H1 (cell line): ENCODE measurements at regions not wholly inside any gene's neighbourhood (a gene's known extent, or its start where the extent isn't known, plus 50 kb on each side); places are given as distances from the start of the nearest gene placed in this dataset.

ENCODE experiments used
- CBX5 ChIP-seq: fragments of 300-800, 300-1000 bp; sonication (generic); IDR thresholded peaks from 2 replicates; pipeline ENCODE4 v1.7.1; 2016; ENCODE audit warnings: antibody characterized with exemption, low read length, low read depth
- FOSL1 ChIP-seq: IDR thresholded peaks from 2 replicates; pipeline ENCODE4 v1.6.1; 2011; ENCODE audit warnings: mild to moderate bottlenecking, low read depth, low read length, moderate library complexity; ENCODE audit not compliant: insufficient read depth
- HDAC2 ChIP-seq, 2 experiments: fragments of 300-600 bp in 1 of 2; sonication (generic) in 1 of 2; IDR thresholded peaks; 2 replicates each; pipeline ENCODE4 v1.6.1; 2011 to 2012; ENCODE audit warnings: low read depth in 2 of 2, low read length in 2 of 2, mild to moderate bottlenecking in 2 of 2, moderate library complexity in 2 of 2, borderline replicate concordance in 1 of 2, inconsistent platforms in 1 of 2
- MAFK ChIP-seq: IDR thresholded peaks from 2 replicates; pipeline ENCODE4 v1.6.1; 2012; ENCODE audit warnings: low read depth, mild to moderate bottlenecking, improper control_type of control experiment, low read length
- SIX5 ChIP-seq: IDR thresholded peaks from 2 replicates; pipeline ENCODE4 v1.6.1; 2011; ENCODE audit warnings: mild to moderate bottlenecking, low read depth, low read length
- TBP ChIP-seq: IDR thresholded peaks from 2 replicates; pipeline ENCODE4 v1.6.1; 2011; ENCODE audit warnings: low read depth, low read length, improper control_type of control experiment
- TF ChIP-seq, protein P1 (sequence below): fragments of 300-600 bp; sonication (generic); IDR thresholded peaks from 2 replicates; pipeline ENCODE4 v1.7.1; 2012; ENCODE audit warnings: low read length, moderate library complexity, mild to moderate bottlenecking, inconsistent platforms; ENCODE audit not compliant: insufficient replicate concordance
- TF ChIP-seq, protein P2 (sequence below), 3 experiments: IDR thresholded peaks; 1 replicate in 2 of 3; 2 replicates in 1 of 3; pipeline versions ENCODE4 v1.5.1 to v1.6.1; 2011; ENCODE audit warnings: low read length in 3 of 3, mild to moderate bottlenecking in 3 of 3, inconsistent platforms in 2 of 3, low read depth in 1 of 3, moderate library complexity in 1 of 3; ENCODE audit not compliant: insufficient read depth in 1 of 3; ENCODE audit errors: control extremely low read depth in 1 of 3

DNA sequence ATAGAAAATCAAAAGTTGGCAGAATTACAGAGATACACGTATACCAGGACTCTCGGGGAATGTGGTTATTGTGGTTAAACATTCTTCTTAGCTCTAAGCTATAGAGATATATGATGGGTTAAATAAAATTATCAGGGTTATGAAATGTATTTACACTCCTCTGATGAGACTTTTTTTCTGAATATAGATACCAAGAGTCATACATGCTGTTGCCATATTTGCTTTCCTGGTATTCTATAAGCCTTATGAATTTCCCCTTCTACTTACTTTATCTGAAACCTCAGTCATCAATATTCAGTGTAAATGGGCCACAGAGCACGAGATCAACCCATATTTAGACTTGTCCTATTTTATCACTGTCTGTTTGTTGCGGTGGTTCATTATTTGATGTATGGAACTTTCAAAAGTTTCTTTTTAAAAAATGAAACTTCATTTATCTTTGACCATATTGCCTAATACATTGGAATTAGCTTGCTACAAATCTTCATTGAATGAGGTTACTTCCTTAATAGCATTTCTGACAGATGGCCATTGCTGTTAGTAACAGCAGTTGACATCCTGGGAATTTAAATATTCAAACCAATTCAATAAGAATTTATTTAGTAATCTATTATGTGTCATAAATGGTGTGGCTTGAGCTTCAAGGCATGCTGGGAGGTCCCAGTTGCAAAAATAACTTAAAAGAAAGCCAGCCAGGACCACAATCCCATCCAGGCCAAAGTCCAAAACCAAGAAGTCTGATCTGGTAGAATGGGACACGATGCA is 393.5 kb downstream of the PCNX1 start (continued):
- TF ChIP-seq, protein P1, sequence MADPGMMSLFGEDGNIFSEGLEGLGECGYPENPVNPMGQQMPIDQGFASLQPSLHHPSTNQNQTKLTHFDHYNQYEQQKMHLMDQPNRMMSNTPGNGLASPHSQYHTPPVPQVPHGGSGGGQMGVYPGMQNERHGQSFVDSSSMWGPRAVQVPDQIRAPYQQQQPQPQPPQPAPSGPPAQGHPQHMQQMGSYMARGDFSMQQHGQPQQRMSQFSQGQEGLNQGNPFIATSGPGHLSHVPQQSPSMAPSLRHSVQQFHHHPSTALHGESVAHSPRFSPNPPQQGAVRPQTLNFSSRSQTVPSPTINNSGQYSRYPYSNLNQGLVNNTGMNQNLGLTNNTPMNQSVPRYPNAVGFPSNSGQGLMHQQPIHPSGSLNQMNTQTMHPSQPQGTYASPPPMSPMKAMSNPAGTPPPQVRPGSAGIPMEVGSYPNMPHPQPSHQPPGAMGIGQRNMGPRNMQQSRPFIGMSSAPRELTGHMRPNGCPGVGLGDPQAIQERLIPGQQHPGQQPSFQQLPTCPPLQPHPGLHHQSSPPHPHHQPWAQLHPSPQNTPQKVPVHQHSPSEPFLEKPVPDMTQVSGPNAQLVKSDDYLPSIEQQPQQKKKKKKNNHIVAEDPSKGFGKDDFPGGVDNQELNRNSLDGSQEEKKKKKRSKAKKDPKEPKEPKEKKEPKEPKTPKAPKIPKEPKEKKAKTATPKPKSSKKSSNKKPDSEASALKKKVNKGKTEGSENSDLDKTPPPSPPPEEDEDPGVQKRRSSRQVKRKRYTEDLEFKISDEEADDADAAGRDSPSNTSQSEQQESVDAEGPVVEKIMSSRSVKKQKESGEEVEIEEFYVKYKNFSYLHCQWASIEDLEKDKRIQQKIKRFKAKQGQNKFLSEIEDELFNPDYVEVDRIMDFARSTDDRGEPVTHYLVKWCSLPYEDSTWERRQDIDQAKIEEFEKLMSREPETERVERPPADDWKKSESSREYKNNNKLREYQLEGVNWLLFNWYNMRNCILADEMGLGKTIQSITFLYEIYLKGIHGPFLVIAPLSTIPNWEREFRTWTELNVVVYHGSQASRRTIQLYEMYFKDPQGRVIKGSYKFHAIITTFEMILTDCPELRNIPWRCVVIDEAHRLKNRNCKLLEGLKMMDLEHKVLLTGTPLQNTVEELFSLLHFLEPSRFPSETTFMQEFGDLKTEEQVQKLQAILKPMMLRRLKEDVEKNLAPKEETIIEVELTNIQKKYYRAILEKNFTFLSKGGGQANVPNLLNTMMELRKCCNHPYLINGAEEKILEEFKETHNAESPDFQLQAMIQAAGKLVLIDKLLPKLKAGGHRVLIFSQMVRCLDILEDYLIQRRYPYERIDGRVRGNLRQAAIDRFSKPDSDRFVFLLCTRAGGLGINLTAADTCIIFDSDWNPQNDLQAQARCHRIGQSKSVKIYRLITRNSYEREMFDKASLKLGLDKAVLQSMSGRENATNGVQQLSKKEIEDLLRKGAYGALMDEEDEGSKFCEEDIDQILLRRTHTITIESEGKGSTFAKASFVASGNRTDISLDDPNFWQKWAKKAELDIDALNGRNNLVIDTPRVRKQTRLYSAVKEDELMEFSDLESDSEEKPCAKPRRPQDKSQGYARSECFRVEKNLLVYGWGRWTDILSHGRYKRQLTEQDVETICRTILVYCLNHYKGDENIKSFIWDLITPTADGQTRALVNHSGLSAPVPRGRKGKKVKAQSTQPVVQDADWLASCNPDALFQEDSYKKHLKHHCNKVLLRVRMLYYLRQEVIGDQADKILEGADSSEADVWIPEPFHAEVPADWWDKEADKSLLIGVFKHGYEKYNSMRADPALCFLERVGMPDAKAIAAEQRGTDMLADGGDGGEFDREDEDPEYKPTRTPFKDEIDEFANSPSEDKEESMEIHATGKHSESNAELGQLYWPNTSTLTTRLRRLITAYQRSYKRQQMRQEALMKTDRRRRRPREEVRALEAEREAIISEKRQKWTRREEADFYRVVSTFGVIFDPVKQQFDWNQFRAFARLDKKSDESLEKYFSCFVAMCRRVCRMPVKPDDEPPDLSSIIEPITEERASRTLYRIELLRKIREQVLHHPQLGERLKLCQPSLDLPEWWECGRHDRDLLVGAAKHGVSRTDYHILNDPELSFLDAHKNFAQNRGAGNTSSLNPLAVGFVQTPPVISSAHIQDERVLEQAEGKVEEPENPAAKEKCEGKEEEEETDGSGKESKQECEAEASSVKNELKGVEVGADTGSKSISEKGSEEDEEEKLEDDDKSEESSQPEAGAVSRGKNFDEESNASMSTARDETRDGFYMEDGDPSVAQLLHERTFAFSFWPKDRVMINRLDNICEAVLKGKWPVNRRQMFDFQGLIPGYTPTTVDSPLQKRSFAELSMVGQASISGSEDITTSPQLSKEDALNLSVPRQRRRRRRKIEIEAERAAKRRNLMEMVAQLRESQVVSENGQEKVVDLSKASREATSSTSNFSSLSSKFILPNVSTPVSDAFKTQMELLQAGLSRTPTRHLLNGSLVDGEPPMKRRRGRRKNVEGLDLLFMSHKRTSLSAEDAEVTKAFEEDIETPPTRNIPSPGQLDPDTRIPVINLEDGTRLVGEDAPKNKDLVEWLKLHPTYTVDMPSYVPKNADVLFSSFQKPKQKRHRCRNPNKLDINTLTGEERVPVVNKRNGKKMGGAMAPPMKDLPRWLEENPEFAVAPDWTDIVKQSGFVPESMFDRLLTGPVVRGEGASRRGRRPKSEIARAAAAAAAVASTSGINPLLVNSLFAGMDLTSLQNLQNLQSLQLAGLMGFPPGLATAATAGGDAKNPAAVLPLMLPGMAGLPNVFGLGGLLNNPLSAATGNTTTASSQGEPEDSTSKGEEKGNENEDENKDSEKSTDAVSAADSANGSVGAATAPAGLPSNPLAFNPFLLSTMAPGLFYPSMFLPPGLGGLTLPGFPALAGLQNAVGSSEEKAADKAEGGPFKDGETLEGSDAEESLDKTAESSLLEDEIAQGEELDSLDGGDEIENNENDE, result no peak
- TF ChIP-seq, protein P2, sequence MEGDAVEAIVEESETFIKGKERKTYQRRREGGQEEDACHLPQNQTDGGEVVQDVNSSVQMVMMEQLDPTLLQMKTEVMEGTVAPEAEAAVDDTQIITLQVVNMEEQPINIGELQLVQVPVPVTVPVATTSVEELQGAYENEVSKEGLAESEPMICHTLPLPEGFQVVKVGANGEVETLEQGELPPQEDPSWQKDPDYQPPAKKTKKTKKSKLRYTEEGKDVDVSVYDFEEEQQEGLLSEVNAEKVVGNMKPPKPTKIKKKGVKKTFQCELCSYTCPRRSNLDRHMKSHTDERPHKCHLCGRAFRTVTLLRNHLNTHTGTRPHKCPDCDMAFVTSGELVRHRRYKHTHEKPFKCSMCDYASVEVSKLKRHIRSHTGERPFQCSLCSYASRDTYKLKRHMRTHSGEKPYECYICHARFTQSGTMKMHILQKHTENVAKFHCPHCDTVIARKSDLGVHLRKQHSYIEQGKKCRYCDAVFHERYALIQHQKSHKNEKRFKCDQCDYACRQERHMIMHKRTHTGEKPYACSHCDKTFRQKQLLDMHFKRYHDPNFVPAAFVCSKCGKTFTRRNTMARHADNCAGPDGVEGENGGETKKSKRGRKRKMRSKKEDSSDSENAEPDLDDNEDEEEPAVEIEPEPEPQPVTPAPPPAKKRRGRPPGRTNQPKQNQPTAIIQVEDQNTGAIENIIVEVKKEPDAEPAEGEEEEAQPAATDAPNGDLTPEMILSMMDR (IDR thresholded peaks at IDR 0.05; ENCODE audit: control extremely low read depth in 1 of 3, insufficient read depth in 1 of 3, low read depth in 1 of 3, low read length in 3 of 3), result no peak
- TF ChIP-seq TBP (no peak), MAFK (no peak), HDAC2 (IDR thresholded peaks at IDR 0.05; ENCODE audit: borderline replicate concordance in 1 of 2, low read depth in 2 of 2, low read length in 2 of 2) (no peak), CBX5 (no peak), FOSL1 (no peak), SIX5 (no peak)
